ENCODE measurements at regions not wholly inside any gene's neighbourhood (a gene's known extent, or its start where the extent isn't known, plus 50 kb on each side); places are given as distances from the start of the nearest gene placed in this dataset. TPM values are rescaled to one million over a fixed set of nuclear protein-coding genes. Genes with fewer than 3 reads are reported as not detected.

GRCh38 chr1:221806236-221806635, 64.3 kb upstream of the DUSP10 start:
- no peak for DNase-seq

DNA sequence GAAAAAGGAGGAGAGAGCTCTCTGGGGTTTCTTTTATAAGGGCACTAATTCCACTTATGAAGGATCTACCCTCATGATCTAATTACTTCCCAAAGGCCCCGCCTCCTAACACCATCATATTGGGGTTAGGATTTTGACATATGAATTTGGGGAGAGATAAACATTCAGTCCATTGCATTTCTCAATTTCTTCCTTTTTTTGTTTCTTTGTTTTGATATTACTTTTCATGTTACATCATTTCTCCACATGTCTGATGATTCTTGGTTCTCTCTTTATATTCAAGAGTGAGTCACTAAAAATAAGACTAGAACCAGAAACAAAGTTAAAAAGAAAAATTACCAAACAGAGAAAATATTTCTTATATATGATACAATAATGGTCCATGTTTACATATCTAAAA, 63.2 kb upstream of the DUSP10 start:
- no peak for DNase-seq

GRCh38 chr1:221804303-221804702, 62.4 kb upstream of the DUSP10 start:
- no peak for DNase-seq

- DNase-seq: no peak
Observed at GRCh38 chr1:221801773-221802516, 60.1 kb upstream of the DUSP10 start.

GRCh38 chr1:221801251-221801661, 59.4 kb upstream of the DUSP10 start:
- DNase-seq: no peak

GRCh38 chr1:221800831-221801230, 58.9 kb upstream of the DUSP10 start:
- no peak for DNase-seq

- no peak for DNase-seq
Observed at GRCh38 chr1:221797506-221797905, 55.6 kb upstream of the DUSP10 start.

DNA sequence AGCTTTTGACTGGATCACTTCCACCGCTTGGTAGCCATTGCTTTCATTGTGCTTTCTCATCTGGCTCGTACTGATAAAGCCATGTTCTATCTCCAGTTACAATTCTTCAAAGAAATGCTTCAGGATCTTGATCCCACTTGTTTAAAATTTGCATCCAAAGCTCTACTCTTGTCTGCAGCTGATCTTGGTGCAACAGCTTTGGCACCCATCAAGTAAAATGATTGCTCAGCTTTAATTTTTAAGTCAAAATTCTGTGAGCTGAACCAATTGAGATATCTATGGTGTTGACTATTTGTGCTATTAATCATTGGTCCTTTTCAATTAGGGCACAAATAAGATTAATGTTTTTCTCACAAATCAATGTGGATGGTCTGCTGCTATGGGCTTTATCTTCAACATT, 54.8 kb upstream of the DUSP10 start:
- no peak for DNase-seq

- DNase-seq: no peak
Observed at GRCh38 chr1:221795380-221795779, 53.5 kb upstream of the DUSP10 start.

- no peak for DNase-seq
Observed at GRCh38 chr1:221794935-221795334, 53.0 kb upstream of the DUSP10 start.

DNA sequence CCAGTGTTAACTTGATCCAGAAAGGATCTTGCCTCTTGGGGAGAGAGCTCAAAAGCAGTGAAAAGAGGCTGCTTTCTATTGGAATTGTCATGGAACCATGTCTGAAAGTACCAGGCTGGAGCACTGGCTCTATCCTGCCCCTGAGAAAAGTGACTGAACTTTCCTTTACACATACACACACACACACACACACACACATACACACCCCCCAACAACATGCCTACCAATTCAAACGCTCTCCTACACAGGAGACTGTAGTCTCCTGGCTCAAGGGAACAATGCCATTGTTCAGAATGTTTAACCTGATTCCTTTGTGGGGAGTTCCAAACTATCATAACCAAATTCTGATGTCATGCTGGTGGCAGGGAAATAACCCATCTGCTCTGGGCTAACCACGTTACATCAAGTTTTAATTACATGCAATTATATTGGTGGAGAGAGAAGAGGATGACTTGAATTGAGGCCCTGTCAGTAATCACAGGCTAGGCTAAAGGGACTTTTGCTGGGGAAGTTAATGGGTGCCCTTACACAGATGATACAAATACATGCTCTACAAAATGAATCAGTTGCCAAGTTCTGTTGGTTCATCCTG, 52.3 kb upstream of the DUSP10 start:
- no peak for DNase-seq

DNA sequence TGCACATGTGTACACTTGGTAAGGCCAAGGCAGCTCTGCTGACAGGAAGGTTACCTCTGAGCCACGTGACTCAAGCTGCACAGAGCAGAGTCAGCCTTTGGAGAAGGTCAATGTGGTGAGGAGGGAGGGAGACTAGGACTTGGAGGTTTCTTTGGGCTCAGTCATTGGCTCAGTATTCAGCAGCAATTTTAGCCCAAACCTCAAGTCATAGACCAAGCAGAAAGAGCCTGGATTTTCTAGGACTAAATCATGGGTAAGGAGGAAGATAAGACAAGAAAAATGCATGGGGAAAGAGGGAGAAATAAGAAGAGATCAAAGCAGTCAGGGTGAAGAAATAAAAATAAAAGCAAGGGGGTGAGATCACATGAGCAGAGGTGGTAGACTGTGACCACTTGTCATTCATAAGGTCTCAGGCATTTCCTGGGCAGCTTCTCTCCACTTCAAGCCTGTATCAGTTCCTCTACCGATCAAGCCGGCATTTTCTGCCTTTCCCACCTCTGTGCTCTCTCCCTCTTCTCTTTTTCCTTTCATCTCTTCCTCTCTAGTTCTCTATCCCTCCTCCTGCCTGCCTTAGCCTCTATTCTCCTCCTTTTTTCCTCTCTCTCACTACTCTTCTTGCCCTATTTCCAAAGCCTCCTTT, 51.7 kb upstream of the DUSP10 start:
- no peak for DNase-seq

DNA sequence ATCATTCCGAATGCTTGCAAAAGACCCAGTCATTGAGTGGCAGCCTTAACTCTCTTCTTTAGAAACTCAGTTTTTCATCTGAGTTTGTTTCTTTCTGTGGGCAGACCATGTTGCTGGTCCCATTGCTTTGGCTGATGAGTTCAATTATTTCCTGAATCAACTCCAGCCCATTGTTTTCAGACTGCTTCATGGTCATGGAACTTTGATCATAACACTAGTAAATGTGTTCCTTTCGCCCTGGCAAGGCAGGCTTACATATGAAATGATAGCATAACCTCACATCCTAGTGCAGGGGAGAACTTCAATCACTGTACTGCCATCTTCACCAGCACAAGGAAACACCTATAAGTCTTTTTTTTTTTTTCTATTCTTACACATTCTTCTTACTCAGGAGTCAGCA, 50.0 kb upstream of the DUSP10 start:
- DNase-seq: no peak

Small RNAs in the stretch of these regions (small RNA-seq; reads per million reads assigned to genes)
- gene RNU6-403P: not detected
